ENCODE measurements at regions not wholly inside any gene's neighbourhood (a gene's known extent, or its start where the extent isn't known, plus 50 kb on each side); places are given as distances from the start of the nearest gene placed in this dataset.

GRCh38 chr9:119436261-119436660, 67.0 kb upstream of the BRINP1 start:
- CTCF ChIA-PET, result no interaction called here
- POLR2A ChIA-PET, result no interaction called here

GRCh38 chr9:119435076-119435475, 65.8 kb upstream of the BRINP1 start:
- ChIA-PET POLR2A (no interaction called here), CTCF (no interaction called here)

- POLR2A ChIA-PET, result no interaction called here
Measured at GRCh38 chr9:119432428-119432827, 63.2 kb upstream of the BRINP1 start.

GRCh38 chr9:119429302-119429701, 60.1 kb upstream of the BRINP1 start:
- ChIA-PET CTCF (no interaction called here), POLR2A (no interaction called here)

More at GRCh38 chr9:119432428-119432827, 63.2 kb upstream of the BRINP1 start:
- CTCF ChIA-PET, result no interaction called here

- ChIA-PET CTCF (no interaction called here), POLR2A (no interaction called here)
Measured at GRCh38 chr9:119420231-119420630, 51.0 kb upstream of the BRINP1 start.

Measured in activated CD8-positive, alpha-beta memory T cell treated with anti-CD3 and anti-CD28 coated beads for 36 hours (primary cell).